Stimulated activated CD8-positive, alpha-beta memory T cell treated with anti-CD3 and anti-CD28 coated beads, Interleukin-4, amount 100 ng/mL, for 48 hours (primary cell): ENCODE measurements at regions not wholly inside any gene's neighbourhood (a gene's known extent, or its start where the extent isn't known, plus 50 kb on each side); places are given as distances from the start of the nearest gene placed in this dataset.

Experiments used
- DNase-seq: peaks from one replicate; pipeline ENCODE4 v3.0.0-alpha.2; 2020

DNA sequence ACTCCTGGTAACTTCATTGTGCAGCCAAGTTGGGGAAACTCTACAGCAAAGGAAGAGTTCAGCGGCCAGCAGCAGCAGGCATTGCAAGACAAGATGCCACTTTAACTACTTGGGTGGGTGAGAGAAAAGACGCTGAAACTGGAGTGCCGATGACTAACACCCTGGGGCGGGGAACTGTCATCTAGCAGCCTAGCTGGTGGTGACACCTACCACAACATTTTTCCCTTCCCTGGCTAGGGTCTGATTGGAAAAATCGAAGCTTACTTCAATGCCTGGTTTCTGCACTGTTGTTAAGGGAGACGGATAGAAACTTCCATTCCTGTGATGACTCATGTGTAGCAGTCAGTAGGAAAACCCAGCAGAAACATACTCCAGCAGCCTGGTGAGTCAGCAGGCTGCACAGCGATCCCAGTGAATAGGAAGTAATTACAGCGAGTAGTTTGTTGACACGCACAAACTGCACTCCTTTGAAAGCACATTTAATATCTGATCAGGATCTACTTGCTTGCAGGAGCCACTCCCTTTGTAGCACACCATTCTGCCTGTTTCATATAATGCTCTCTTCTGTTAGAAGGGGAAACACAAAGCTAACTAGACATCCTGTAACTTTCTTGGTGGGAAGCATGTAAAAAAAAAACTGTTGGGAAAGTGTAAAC is 62.1 kb upstream of the MAPRE2 start:
- peak; percentile 78 for DNase-seq

DNA sequence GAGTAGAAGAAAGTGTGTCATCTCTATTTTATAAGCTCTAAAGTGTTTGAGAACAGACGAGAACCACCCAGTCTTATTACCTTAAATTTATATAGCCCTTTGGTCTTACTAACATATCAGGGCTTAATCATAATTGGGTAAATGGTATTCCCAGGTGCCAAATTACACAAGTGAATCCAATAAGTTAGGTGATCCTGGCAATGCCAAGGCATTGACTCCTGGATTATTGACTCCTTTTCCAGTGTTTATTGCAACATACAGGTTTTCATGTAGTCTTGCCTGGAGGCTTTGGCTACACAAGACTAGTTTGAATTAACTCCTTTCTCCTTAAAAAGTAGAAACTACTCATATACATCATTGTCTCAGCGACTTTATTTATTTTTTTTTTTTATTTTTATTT is 59.7 kb upstream of the MAPRE2 start:
- no peak for DNase-seq

DNA sequence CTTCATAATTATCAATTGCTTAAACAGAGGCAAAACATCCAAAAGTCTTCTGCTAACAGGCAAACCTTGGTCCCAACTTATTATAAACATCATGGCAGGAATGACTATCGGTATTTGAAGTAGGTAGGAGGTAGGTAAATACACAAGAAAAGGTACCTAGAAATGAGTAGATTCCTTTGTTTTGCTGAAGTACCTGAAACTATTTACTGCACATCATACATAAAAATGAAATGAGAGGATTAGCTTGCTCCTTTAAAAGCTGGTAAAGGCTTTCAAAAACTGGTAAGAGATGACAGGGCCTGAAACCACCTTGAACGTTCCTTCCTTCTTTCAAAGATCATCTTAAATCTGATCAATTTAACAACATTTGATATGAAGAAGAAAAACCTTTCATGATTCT is 55.2 kb upstream of the MAPRE2 start:
- DNase-seq = no peak

DNA sequence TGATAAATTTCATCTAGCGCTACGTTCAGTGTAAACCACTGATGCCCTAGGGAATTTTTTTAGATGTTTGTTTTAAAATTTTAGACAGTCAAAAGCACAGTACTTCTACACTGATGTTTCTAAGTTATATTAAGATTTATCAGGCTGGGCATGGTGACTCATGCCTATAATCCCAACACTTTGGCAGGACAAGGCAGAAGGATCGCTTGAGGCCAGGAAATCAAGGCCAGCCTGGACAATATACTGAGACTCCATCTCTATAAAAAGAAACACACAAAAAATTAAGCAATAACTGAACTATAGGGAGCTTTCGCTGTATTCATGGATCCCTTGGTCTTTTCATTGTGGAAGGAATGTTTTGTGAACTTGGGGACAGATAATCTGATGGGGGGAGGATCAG is 50.6 kb upstream of the MAPRE2 start:
- no peak for DNase-seq

DNA sequence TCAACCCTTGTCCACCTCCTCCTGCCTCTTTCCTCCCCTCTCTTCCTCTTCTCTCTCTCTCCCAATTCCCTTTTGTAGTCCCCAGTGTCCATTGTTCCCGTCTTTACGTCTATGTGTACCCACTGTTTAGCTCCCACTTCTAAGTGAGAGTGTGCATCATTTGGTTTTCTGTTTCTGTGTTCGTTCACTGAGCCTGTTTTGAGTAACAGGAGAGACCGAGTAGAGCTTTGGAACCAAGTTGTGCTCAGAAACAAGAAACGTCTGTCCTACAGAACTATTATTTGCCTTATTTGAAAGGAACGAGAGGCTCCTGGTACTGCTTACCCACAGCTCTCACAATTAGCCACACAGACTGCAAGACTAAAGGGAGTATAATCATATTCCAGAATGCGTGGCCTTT is 50.1 kb upstream of the MAPRE2 start:
- no peak for DNase-seq
